ENCODE measurements at regions not wholly inside any gene's neighbourhood (a gene's known extent, or its start where the extent isn't known, plus 50 kb on each side); places are given as distances from the start of the nearest gene placed in this dataset.

GRCh38 chr20:33923740-33924139 lies 70.0 kb upstream of the RALY start:
- no peak for TF ChIP-seq REST (IDR thresholded peaks at IDR 0.05; ENCODE audit: low read depth)
- TF ChIP-seq CREB1 (IDR thresholded peaks at IDR 0.05; ENCODE audit: low read depth), result no peak
- TF ChIP-seq TAF1 (IDR thresholded peaks at IDR 0.05; ENCODE audit: low read depth), result no peak
- TF ChIP-seq MAX (IDR thresholded peaks at IDR 0.05), result no peak
- TF ChIP-seq EGR1 (IDR thresholded peaks at IDR 0.05), result no peak
- no peak for TF ChIP-seq FOXM1 (IDR thresholded peaks at IDR 0.05; ENCODE audit: borderline replicate concordance, low read depth)
- TF ChIP-seq RAD21 (IDR thresholded peaks at IDR 0.05; ENCODE audit: low read depth), result no peak
